Effector CD4-positive, alpha-beta T cell (primary cell): ENCODE measurements at regions not wholly inside any gene's neighbourhood (a gene's known extent, or its start where the extent isn't known, plus 50 kb on each side); places are given as distances from the start of the nearest gene placed in this dataset.
A peak's percentile ranks its signal among the peaks of the same experiment; 100 is the strongest.
"Not testable (repeated sequence)": the region's sequence is repeated elsewhere in the genome, so short reads cannot be mapped to it uniquely, and the experiment has no call there.

Source experiments
- DNase-seq: peaks from one replicate; pipeline ENCODE4 v3.0.0-alpha.2; 2020

DNA sequence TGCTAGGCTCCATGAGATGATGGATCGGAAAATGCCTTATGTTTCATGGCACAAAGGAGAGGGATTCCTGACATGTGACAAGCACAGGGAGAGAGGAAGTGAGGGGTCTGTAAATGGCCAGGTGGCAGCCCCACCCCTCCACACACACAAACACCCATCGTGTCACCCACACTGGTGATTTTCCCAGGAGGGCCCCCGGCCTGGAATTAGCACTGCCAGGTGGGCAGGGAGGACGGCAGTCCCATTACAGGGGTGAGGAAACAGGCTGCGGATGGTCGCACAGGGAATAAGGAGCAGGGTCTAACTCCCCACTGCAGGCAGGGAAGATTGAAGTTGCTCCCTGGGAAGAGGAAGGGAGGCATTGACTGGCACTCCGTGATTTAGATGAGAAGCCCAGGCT lies 395.3 kb upstream of the ZNF337 start:
- not testable (repeated sequence) for DNase-seq

DNA sequence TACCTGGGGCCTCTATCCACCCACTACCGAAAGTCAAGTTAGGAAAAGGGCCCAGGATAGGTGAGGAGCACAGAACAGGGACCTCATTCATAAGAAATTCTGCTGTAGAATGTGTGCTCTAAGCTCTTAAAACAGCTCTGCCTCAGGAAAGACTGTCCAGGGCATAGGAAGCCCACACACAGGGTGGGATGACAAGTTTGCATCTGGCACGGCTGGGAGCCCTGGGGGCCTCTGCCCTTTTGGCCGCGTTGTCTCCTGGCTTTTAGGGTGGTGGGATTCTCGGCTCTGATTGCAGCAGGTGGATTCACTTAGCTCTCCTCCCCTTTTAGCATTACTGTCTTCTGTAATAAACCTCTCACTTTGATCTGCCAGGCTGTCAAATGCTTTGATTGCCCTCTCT lies 389.5 kb upstream of the ZNF337 start:
- DNase-seq, result not testable (repeated sequence)

DNA sequence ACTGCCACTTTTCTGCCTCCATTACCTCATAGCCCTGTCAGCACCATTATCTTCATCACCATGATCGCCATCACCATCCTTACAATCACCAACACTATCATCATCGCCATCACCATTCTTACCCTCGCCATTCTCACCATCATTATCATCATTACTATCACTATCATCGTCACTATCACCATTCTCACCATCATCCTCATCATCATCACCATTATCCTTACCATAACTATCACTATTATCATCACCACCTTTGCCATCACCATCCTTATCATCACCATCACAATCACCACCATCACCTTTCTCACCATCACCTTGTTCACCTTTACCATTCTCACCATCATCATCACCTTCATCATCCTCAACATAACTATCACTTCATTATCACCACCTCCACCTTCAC lies 377.3 kb upstream of the ZNF337 start:
- not testable (repeated sequence) for DNase-seq

DNA sequence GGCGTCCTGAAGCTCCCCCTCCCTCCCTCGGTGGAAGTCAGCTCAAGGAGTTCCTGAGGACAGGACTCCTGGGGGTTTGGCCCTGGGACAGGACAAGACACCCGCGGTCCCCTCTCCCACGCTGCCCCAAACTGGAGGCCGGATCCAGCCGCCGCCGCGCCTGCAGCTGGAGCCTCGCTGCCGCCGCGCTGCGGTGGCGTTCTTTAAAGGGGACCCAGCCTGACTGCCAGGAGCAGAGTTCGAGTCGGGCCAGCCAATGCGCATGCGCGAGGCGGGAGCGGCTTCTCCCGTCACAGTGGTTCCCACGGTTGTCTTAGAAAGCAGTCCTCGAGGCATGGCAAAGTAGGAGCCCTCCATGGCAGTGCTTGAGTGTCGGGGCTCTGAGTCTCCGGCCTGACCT lies 362.7 kb upstream of the ZNF337 start:
- DNase-seq, result not testable (repeated sequence)

DNA sequence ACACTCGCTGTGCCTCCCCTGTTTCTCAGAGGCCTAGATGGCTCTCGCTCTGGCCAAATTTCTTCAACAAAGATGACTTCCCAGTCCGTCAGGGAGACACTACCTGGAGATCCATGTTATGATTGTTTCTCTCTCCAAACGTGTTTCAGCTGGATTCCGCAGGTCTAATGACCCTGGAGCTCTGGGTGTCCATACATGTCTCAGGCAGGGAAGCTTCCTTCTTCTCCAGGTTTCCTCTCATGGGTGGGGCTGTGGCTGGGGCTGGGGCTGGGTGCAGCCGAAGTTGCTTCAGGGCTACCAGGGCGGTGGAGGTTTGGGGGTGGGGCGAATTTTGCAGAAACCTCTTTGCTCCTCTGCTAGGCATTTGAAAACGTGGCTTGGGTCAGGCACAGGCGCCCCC lies 361.8 kb upstream of the ZNF337 start:
- not testable (repeated sequence) for DNase-seq

DNA sequence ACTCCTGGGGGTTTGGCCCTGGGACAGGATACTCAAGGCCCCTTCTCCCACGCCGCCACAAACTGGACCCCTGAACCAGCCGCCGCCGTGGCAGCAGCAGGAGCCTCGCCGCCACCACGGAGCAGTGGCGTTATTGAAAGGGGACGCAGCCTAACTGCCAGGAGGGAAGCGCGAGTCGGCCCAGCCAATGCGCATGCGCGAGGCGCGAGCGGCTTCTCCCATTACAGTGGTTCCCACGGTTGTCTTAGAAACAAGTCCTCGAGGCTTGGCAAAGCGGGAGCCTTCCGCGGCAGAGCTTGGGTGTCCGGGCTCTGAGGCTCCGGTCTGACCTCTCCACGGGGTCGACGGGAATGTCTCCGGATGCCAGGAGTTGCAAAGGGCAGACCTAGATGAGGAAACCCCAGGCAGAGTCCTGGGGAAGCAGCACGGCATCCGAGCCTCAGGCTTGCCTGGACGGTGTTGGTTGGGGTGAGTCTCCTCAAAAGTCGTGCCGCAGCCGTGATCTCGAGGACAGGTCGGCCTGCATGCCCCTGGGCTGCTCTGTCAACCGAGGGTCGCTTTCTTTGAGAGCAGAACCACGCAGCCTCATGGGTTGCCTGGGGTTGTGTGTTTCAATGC lies 360.6 kb upstream of the ZNF337 start:
- not testable (repeated sequence) for DNase-seq

DNA sequence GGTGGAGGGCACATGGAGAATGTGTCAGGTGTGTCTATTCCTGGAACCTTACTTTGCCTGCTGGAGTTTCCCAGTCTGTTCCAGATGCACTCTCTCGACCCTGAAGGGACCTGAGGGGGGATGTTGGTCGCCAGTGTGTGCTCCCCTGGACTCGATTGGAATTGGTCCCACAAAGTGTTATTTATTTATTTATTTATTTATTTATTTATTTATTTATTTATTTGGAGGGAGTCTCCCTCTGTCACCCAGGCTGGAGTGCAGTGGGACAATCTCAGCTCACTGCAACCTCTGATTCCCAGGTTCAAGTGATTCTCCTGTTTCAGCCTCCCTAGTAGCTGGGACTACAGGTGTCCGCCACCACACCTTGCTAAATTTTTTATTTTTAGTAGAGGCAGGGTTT lies 329.1 kb upstream of the ZNF337 start:
- DNase-seq, result not testable (repeated sequence)

DNA sequence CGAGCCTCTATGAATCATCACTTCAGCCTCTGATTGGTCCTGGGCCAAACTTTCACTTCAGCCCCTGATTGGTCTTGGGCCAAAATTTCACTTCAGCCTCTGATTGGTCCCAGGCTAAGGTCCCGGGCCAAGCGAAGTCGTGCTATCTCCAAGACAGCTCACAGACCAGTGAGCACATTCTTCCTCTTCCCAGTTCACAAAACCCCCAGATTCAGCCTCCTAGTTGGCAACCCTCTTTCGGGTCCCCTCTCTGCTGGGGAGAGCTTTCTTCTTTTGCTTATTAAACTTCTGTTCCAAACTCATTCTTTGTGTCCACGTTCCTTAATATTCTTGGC lies 314.3 kb upstream of the ZNF337 start:
- not testable (repeated sequence) for DNase-seq

DNA sequence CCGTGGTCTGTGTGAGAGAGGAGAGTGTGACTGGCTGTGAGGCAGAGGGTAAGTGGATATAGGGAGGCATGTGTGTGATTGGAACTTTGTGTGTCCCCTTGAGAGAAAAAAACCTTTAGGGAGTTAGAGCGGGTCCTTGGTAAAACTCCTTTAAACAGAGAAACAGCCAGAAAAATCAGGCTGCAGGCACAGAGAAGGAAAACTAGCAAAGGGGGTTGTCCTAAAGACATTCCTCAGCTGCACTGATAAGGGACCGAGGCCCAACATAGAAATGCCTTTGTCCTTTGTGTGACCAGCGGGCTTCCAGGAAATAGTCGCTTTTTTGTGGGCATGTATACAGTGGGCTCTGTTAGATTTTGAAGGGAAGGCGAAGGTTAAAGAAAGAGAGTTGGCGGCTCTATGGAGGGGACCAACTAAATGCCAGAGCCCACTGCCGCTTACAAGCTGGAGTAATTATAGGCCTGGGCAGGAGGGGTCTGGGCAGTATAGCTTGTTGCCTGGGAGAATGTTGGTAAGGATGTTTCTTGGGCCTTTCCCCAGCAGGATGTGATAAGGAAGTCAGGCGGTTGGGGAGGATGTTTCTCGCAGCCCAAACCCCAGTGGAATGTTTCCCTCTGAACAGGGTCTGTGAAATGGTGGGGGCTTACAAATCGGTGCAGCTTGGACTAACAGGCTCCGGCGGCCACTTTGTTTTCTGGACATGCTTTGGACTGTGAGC lies 313.7 kb upstream of the ZNF337 start:
- not testable (repeated sequence) for DNase-seq

DNA sequence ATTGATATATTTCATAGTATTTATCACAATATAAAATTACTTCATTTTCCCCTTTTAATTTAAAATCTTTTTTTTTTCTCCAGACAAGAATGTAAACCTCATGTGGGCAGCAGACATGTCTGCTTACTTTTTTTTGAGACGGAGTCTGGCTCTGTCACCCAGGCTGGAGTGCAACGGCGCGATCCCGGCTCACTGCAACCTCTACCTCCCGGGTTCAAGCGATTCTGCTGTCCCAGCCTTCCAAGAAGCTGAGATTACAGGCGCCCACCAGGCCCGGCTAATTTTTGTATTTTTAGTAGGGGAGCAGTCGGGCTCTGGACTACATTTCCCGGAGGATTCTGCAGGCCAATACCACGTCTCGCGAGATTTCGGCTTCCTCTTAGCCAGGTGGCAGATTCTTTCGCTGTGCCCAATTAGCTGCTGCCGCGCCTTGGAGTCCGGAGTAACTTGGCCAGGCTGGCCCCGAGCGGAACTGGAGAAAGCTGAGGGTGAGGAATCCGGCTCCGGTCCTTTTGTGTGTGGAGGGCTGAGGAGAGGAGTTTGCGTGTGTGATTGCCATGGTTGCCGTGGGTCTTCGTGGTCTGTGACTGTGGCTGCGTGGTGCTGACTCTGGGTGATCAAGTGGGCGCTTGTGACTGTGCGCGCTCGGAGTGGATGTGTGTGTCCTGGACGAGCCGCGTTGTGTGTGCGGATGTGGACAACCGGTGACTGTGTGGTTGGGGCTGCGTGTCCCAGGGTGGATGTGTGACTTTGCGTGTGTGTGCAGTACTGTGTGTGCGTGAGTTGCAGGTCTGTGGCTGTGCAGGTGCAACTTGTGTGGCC lies 313.0 kb upstream of the ZNF337 start:
- peak; percentile 14 for DNase-seq

DNA sequence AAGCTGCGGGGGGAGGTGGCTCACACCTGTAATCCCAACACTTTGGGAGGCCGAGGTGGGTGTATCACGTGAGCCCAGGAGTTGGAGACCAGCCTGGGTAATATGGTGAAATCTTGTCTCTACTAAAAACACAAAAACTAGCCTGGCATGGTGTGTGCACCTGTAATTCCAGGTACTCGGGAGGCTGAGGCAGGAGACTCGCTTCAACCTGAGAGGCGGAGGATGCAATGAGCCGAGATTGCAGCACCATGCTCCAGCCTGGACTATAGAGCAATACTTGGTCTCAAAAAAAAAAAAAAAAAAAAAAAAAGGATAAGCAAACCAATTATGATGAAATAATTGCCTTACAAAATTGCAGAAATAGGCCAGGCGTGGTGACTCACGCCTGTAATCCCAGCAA lies 311.4 kb upstream of the ZNF337 start:
- DNase-seq, result not testable (repeated sequence)

DNA sequence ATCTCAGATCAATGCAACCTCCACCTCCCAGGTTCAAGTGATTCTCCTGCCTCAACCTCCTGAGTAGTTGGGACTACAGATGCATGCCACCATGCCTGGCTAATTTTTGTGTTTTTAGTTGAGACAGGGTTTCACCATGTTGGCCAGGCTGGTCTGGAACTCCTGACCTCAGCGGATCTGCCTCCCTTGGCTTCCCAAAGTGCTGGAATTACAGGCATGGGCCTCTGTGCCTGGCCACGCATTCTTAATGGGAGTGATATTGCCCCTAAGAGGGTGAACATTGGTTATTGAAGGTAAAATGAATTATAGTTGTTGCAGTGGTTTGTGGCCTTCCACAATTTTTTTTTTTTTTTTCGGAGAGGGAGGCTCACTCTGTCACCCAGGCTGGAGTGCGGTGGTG lies 309.5 kb upstream of the ZNF337 start:
- not testable (repeated sequence) for DNase-seq

DNA sequence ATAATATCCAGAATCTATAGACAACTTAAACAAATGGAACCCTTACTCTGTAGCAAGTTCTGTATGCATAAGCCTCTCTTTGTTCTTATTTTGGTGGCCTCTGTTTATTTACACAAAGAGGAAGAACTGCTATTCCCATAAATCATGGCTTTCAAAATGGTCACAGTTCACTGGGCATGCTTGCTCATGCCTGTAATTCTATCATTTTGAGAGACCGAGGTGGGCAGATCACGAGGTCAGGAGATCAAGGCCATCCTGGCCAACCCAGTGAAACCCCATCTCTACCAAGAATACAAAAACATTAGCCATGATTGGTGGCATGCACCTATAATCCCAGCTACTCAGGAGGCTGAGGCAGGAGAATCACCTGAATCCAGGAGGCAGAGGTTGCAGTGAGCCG lies 307.3 kb upstream of the ZNF337 start:
- DNase-seq, result not testable (repeated sequence)

DNA sequence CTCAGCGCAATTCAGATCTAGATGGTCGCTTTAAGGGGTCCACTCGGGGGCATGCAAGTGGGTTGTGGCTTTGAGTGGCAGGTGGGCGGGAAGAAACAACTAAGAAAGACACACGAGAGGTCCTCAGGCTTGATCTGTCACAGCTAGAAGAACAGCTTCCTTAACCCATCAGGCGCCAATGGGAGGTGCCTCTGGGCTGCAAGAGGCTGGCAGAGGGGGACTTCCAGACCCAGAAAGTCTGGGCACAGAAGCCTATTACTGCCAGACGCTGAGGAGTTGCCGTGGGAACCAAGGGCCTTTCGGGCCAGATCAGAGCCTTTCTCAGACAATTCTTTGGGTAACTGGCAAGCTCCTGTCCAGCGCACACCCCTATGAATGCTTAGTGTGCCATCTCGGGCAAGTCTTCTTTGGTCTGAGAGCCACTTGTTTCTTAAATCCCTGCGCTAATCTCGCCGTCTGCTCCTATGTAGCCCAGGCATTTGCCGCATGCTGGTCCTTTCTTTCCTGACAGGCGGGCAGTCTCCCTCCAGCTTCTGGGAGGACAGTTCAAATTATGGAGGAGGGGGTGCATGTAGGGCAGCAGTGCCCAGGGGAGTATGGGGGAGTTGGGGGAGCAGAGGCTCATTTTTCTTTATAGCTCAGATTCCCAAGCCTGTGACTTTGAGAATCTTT lies 300.9 kb upstream of the ZNF337 start:
- DNase-seq, result not testable (repeated sequence)

DNA sequence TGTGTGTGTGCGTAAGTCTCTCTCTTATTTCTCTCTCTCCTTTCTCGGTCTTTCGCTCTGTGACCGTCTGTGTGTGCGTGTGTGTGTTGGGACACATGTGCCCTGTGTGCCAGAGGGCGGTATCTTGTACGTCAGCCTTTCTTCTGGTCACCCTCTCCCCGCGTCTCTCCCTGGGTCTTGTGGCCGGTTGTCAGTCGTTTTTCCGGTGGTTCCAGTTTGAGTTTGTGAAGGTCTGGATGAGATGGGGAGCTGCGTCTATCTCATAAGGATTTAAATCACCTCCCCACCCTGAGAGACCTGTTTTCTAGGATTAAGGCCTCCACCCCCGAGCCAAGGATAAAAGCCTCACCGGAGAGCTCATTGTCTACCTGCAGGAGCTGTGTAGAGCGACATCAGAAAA lies 295.5 kb upstream of the ZNF337 start:
- DNase-seq, result no peak

DNA sequence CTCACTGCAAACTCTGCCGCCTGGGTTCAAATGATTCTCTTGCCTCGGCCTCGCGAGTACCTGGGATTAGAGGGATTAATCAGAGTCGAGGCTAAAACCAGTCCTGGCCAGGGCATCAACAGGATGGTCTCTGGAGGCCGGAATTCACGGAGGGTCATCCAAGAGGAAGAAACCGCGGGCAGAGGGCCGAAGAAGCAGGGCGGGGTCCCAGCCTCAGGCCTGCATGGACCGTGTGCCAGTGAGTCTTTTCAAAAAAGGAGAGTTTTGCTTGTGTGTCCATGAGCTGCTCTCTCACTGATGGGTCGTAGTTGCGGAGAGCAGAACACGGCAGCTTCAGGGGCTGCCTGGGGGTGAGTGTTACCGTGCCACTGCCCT lies 295.1 kb upstream of the ZNF337 start:
- DNase-seq, result no peak

DNA sequence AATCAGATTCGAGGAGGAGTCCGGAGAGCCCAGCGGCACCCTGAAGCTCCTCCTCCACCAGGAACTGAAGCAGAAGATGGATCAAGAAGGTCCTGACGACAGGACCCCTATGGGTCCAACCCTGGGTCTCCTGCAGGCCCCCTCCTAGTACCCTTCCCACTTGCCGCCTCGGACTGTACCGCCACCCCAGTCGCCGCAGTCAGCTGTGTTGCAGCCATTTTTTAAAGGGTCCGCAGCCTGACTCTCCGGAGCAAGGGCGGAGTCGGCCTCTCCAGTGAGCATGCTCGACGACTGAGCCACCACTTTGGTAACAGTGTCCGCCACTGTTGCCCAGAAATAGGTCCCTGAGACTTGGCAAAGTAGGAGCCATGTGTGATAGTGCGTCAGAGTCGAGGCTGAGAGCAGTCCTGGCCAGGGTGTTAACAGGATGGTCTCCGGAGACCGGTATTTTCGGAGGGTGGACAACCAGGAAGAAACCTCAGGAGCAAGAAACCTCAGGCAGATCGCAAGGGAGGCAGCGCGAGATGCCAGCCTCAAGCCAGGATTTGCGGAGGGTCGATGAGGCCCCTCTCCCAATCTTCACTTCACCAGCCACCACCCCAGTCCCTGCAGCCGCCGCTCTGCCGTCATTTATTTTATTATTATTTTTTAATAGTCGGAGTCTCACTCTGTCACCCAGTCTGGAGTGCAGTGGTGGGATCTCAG lies 294.6 kb upstream of the ZNF337 start:
- DNase-seq, result no peak

DNA sequence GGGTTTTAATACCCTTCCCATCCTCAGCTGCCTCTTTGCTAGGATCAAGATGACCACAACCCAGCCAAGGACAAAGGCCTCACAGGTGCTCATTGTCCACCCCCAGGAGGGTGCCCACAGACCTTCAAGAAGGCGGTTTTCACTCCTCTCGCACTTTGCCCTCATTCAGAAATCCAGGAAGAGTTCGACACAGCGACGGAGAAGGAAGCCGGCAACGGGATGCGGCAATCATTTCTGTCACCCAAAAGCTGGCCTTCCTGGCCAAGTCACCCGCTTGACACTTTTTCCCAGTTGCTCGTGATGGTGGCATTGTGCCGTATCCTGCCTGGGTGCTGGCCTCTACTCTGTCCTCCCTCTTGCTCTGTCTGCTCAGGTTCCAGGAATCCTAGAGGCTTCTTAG lies 293.0 kb upstream of the ZNF337 start:
- DNase-seq, result not testable (repeated sequence)

DNA sequence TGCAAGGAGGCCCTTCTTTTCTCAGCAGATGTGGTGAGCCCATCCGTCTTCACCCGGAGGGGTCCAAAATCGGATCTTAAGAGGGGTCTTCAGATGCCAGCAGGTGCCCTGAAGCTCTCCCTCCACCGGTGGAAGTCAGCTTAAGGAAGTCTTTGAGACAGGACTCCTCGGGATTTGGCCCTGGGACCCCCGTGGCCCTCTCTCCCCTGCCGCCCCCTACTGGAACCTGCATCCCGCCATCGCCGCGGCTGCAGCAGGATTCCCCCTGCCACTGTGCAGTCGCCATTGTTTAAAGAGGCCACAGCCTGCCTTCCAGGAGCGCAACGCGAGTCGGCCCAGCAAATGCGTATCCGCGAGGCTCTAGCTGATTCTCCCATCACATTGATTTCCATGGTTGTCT lies 292.5 kb upstream of the ZNF337 start:
- no peak for DNase-seq

DNA sequence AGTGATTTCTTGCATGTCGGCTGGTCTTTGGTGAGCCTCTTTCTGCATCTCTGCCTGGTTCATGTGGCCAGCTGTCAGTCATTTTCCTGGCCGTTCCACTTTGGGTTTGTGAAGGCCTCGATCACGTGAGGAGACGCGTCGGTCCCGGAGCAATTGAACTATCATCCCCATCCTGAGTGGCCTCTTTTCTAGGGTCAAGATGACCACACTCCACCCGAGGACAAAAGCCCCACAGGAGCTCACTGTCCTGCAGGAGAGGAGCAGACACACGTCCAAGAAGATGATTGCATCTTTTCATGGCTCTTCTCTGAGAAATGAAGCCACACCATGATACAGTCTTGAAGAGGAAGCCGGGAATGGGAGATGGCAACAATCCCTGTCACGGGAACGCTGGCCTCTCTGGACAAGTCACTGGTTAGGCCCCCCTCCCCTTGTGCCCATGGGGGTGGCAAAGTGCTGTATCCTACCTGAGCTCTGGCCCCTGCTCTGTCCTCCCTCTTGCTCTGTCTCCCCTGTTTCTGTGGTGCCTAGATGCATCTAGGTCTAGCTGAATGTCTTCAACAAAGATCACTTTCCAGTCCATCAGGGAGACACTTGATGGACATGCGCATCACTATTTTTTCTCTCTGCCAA lies 291.4 kb upstream of the ZNF337 start:
- not testable (repeated sequence) for DNase-seq

DNA sequence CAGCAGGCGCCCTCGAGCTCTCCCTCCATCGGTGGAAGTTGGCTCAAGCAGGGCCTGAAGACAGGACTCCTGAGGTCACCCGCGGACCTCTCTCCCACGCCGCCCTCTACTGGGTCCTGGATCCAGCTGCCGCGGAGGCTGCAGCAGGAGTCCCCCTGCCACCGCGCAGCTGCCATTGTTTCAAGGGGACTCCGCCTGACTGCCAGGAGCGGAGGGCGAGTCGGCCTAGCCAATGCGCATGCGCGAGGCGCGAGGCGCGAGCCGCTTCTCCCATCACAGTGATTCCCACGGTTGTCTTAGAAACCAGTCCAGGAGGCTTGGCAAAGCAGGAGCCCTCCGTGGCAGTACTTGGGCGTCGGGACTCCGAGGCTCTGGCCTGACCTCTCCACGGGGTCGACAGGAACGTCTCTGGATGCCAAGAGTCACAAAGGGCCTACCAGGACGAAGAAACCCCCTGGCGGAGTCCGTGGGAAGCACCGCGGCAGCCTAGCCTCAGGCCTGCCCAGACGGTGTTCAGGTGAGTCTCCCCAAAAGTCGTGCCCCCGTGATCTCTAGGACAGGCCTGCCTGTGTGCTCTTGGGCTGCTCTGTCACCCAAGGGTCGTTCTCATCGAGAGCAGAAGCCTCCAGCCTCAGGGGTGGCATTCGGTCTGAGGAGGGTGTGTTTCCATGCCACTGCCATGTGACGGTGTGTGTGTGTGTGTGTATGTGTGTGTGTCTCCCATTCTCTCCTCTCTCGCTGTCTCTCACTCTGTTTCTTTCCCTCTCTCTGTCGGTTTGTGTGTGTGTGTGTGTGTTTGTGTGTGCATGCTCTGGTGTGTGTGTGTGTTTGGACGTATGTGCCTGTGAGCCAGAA lies 290.6 kb upstream of the ZNF337 start:
- no peak for DNase-seq
